HG02981 (cell line): ENCODE measurements at regions not wholly inside any gene's neighbourhood (a gene's known extent, or its start where the extent isn't known, plus 50 kb on each side); places are given as distances from the start of the nearest gene placed in this dataset.

Source experiments
- ATAC-seq: cut with Tn5 transposase; IDR thresholded peaks from one replicate; pipeline ENCODE4 v1.9.1; 2021; ENCODE audit warnings: mild to moderate bottlenecking, moderate library complexity; ENCODE audit not compliant: unreplicated experiment

DNA sequence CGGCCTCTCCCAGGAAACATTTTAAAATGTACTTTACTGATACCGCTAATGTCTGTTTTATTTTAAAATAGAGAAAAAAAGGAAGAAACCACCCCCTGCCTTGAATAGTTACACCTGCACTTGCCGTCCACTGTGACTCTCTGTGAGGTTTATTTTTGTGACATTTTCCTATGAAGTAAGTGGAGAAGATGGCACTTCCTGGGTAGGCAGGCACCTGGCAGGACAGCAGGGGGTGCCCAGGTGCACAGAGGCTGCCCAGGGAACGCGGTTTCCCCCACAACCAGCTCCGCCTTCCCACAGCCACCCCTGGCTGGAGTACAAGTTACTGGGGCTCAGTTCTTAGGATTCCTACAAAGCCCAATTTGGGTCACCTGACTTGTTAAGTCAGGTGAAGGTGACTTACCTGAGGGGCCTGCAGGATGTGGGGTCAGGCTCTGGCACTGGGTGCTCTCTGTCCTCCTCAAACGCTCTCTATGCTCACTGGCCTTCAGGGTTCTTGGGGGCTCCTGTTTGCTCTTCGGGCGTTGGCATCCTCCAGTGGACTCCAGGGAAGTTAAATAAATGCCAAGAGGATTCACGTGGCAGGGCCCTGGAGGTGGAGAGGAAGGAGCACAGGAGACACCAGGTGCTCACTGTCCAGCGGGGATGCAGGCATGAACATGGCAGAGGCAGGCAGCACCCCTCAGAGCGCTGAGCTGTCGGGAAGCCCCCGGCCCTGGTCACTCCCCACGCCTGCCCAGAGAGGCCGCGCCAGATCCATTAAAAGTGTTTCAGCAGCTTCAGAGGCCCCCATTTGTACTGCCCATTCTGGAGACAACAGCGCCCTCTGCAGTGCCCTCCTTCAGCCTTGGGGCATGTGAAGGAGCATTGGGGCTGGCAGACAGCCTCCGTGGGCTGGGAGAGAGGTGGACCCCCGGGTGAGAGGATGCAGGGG is 1021.2 kb downstream of the TBC1D22A start:
- ATAC-seq: no peak

DNA sequence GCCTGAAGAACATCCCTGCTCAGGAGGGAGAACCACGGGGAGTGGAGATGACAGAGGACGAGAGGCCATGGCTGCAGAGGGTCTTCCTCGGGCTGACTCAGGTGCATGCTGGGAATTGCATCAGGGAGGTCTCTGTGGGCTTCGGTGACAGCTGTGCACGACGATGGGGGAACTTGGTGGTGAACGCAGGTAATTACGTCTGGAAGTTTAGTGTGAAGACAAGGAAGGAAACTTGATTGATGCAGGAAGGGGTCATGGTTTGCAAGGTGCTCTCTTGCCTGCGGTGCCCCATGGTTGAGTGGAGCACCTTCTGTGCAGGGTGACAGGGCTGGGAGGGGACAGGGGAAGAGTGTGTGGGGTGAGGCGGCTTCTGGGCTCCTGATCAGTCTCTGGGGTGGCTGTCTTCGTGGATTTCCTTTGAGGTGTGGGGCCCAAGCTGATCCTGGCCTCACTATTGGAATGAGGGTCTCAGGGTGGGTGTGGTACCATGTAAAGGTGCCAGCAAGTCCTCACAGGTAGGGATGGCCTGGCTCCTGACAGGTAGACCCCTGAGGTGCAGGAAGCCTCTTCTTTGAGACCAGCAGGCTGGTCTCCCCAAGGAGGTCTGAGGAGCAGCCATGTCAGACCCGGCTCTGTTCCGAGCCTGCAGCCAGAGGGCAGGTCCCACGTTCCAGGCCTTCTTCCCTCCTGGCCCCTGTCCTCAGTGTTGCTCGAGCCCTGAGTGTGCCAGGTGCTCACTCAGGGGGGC is 1020.1 kb downstream of the TBC1D22A start:
- no peak for ATAC-seq

GRCh38 chr22:47781427-47782111 is 1019.1 kb downstream of the TBC1D22A start:
- ATAC-seq: no peak

DNA sequence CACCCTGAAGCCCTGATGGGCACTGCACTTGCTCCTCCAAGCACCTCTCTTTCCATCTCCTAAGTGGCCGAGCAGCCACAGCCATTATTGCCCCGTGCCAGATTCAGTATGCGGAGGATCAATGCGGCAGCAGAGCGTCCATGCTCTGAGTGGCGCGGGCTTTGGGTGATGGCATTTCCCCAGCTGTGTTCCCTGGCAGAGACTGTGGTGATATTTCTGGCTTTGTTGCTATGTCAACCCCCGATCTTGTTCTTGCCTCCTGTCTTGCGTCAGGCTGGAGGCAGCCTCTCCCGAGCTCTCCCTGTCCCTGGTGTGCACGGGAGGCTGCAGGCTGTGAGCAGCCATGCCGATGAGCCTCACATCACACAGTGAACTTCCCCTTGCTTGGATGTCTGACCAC is 1018.6 kb downstream of the TBC1D22A start:
- ATAC-seq: no peak

DNA sequence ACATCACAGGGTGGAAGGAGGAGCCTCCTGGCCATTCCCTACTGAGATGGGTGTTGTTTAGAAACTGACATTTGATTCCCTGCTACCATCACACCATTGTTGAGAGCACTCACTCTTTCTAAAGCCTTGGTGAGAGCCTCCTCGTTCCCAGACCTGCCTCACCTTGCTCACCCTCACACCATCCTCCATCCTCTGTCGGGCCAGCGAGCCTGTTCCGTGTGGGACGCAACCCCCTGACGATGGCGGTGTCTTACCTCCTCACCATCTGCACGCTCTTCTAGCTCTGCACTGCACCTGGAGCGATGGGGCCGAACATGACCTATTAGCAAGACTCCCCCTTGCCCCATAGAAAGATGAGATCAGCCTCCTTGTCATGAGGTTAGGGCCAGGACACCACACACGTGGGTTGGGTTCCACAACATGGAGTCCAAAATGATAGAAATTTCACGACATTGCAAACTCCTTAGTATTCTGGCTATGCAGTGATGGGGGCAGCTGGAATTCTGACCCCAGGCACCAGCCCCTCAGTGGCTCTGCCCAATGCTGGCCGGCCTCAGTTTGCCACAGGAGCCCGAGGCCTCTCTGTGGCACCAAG is 1017.9 kb downstream of the TBC1D22A start:
- ATAC-seq: no peak

DNA sequence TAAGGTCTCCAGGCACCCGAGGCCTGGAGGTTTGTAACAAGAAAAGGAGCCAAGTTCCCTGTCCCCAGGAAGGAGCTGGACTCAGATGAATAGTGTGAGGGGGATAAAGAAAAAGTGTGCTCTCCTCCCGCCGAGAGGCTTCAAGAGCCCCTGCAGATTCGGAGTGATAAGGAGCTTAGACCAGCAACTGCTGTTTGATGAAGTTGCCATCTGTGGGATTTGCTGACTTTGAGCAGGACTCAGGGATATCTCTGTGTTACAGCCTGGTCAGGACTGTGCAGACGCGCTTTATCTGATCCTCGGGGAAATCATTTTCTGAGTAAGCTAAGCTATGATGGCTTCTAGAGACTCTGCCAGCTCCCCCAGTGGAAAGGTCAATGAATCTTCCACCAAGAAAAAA is 1017.0 kb downstream of the TBC1D22A start:
- no peak for ATAC-seq

DNA sequence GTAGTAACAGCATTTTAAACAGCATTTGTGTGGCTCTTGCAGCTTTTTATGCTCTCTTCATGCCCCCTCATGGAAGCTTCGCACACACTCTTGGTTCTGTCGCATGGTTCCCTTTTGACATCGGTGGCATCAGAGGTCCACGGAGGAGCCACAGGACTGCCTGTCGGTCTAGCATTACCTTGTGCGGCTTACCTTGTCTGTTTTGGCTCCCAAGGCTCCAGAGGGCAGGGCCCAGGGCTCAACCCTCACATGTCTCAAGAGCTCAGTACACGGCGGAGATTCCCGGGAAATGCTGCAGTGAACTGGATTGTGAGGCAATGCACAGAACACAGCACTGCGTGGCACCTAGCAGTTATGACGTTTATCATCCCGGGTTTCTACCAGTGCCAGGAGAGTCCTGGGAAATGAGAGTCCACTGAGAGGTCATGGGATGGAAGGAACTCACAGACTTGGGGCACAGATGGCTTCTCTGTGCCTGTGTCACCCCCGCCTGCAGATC is 1015.8 kb downstream of the TBC1D22A start:
- ATAC-seq: no peak

DNA sequence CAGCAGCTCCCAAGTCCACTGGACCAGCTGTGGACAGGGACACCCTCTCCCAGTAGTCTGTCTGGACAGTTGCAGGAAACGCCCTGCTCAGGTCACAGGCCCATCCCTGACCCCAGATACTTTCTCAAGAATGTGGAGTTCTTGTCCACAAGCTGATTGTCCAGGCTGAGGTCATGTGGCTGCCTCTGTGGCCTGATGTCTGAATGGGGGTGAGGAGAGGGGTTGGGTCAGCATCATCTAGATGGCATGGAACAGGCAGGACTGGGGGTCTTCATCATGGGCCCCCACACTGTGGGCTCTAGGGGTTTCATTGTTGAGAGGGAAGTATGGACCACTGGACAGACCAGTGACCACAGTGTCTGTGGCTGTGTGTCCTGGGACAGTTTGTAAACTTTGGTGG is 1015.0 kb downstream of the TBC1D22A start:
- ATAC-seq: no peak

DNA sequence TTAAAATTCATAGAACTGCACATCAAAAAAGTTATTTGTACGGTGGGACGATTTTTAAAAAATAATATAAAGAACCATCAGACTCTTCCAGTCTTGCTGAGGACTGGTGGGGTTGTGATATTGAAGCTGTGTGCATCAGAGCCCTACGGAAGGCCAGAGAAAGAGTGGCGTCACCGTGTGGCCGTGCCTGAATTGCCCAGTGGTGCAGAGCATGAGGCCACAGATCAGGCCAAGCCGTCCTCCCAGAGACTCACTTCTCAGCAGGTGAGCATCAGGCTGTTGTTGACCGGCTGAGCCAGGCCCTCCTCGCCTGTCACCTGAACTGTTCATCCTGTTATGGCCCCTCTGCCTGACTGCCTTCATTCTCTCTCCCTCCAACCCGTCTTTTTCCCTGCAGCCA is 1013.9 kb downstream of the TBC1D22A start:
- ATAC-seq: no peak

DNA sequence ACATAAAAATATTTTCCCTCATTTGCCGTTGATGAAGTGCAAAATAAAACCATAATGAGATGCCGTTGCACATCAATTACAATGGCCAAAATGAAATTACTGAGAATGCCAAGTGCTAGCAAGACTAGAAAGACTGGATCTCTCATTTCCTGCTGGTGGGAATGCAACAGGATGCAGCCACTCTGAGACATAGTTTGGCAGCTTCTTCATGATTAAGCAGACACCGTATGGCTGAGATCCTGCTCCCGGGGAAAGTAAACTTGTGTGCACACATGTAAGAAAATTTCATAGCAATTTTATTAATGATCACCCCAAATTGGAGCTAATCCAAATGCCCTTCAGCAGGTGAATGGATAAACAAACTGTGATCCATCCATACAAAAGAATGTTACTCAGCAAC is 1013.2 kb downstream of the TBC1D22A start:
- ATAC-seq: no peak

- ATAC-seq: no peak
Observed at GRCh38 chr22:47775191-47775590, 1012.7 kb downstream of the TBC1D22A start.

- no peak for ATAC-seq
Observed at GRCh38 chr22:47773635-47774034, 1011.2 kb downstream of the TBC1D22A start.

DNA sequence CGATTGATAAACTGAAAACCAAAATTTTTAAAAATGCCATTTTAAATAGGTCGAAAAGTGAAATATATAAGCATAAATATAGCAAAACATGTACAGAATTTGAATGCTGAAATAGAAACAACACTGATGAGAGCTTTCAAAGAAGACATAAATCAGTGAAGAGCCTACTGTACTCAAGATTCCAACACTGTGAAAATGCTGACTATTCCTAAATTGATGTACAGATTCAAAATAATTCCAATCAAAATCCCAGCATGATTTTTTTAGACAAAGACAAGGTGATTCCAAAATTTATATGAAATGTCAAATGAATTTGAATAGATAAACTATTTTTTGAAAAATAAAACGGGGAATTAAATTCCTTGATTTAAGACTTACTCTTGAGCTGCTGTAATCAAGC is 1010.4 kb downstream of the TBC1D22A start:
- no peak for ATAC-seq

- ATAC-seq: no peak
Observed at GRCh38 chr22:47769652-47770051, 1007.2 kb downstream of the TBC1D22A start.

DNA sequence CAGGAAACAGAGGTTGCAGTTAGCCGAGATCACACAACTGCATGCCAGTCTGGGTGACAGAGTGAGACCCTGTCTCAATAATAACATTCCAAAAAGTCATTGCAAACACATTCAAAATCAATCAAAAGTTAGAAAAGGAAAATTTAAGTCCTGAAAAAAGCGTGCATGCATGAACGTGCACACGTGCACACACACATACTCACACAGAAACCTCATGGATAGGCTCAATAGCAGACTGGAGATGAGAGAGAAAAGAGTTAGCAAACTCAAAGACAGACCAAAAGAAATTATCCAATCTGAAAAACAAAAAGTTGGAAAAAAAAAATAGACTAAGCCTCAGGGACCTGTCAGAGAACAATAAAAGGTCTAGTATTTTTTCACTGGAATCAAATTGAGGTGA is 1005.6 kb downstream of the TBC1D22A start:
- ATAC-seq: no peak

GRCh38 chr22:47767403-47767802 is 1005.0 kb downstream of the TBC1D22A start:
- ATAC-seq: no peak

DNA sequence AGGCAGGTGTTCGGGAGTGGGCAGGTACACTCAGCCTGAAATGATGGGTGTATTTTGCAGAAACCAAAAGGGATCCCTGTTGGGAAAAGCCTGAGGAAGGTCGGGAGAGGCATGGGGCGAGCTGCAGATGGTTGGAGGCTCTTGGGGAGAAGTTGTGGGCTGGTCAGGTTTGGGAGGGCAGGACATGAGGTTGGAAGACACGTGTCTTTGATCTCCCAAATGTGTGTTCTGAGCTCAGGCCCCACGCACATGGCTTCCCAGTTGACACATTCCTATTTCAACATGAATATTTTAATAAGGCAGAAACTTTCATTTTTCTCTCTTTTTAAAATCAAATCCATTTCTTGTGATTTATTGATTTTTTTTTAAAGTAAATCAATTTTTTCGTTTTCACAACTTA is 1003.3 kb downstream of the TBC1D22A start:
- ATAC-seq: no peak

DNA sequence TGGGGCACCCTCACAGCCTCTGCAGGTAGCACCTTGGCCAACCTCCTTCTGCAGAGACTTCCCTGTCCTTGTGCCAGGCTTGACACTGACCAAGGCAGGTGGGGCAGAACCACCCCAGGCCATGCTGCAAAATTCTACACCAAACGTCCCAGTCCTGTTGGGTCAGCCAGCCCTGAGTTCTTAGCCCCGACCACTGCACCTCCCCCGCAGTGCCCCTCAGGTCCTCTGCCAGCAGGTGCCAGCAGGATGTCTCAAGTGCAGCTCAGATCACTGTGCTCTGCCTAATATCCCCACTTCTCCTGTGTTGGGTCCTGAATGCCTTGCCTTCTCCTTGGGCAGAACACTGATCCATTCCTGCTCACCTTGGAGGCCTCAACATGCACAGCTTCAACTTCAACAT is 999.7 kb downstream of the TBC1D22A start:
- no peak for ATAC-seq

DNA sequence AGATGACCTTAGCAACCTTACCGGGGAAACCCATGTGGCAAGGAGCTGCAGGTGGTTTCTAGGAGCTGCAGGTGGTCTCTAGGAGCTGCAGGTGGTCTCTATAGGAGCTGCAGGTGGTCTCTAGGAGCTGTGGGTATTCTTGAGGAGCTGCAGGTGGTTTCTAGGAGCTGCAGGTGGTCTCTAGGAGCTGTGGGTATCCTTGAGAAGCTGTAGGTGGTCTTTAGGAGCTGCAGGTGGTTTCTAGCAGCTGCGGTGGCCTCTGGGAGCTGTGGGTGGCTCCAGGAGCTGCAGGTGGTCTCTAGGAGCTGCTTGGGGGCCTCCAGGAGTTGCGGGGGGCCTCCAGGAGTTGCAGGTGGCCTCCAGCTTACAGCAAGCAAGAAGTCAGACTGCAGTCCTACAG is 997.5 kb downstream of the TBC1D22A start:
- ATAC-seq: no peak

DNA sequence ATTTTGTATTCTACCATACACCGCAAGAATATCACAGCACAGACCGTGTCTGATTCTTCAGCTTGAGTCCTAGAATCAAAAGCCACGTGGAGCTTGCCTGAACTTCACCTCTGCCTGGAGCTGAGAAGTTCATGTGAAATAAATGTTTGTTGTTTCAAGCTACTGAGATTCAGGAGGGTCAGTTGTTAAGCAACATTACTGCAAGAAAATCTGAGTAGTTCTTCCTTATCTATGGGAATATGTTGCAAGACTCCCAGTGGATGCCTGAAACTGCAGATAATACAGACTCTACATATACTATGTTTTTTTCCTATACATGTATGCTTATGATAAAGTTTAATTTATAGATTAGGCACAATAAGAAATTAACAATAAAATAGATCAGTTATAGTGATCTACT is 995.3 kb downstream of the TBC1D22A start:
- ATAC-seq: no peak

GRCh38 chr22:47750086-47750485 is 987.6 kb downstream of the TBC1D22A start:
- no peak for ATAC-seq
